Keratinocyte (primary cell): ENCODE measurements at regions not wholly inside any gene's neighbourhood (a gene's known extent, or its start where the extent isn't known, plus 50 kb on each side); places are given as distances from the start of the nearest gene placed in this dataset.

ENCODE experiments used
- DNase-seq: peaks from one replicate; pipeline ENCODE4 v3.0.0-alpha.2; 2011; ENCODE audit warnings: low read depth, missing footprints, low spot score
- FAIRE-seq: peaks from 2 replicates; lab custom pipeline; 2011; peaks lifted over from hg19 to GRCh38; lab: Jason Lieb, UNC
- H2AFZ ChIP-seq: 2 replicates; pipeline ENCODE4 v1.6.0; 2012; ENCODE audit warnings: low read length, control low read depth, inconsistent platforms; ENCODE audit not compliant: control insufficient read depth
- H3K27ac ChIP-seq: 2 replicates; pipeline ENCODE4 v1.5.1; 2011; ENCODE audit warnings: low read length; ENCODE audit not compliant: control insufficient read depth, insufficient read depth
- H3K27me3 ChIP-seq: 3 replicates; pipeline ENCODE4 v1.6.0; 2011; ENCODE audit warnings: low read length; ENCODE audit not compliant: control insufficient read depth, insufficient read depth; ENCODE audit errors: extremely low read depth
- H3K36me3 ChIP-seq, 2 experiments: 2 replicates in 1 of 2; 3 replicates in 1 of 2; pipeline ENCODE4 v1.5.1; 2011; ENCODE audit warnings: low read length in 2 of 2, mild to moderate bottlenecking in 1 of 2; ENCODE audit not compliant: control insufficient read depth in 2 of 2, insufficient read depth in 2 of 2; ENCODE audit errors: extremely low read depth in 1 of 2
- H3K4me1 ChIP-seq: 3 replicates; pipeline ENCODE4 v1.5.1; 2011; ENCODE audit warnings: low read length; ENCODE audit not compliant: control insufficient read depth, insufficient read depth; ENCODE audit errors: extremely low read depth
- H3K4me2 ChIP-seq: 3 replicates; pipeline ENCODE4 v1.6.0; 2011; ENCODE audit warnings: low read depth, low read length; ENCODE audit not compliant: control insufficient read depth, insufficient read depth; ENCODE audit errors: extremely low read depth
- H3K4me3 ChIP-seq, 3 experiments: fragments of 200-600 bp in 1 of 3; sonication (generic) in 1 of 3; 2 replicates in 2 of 3; 3 replicates in 1 of 3; pipeline ENCODE4 v1.5.1; 2011 to 2016; ENCODE audit warnings: low read length in 3 of 3, mild to moderate bottlenecking in 3 of 3, control low read depth in 2 of 3, inconsistent platforms in 1 of 3, low read depth in 1 of 3, mixed read lengths in 1 of 3, mixed run types in 1 of 3, moderate library complexity in 1 of 3; ENCODE audit not compliant: control insufficient read depth in 2 of 3, insufficient read depth in 2 of 3; ENCODE audit errors: extremely low read depth in 1 of 3
- H3K79me2 ChIP-seq: 2 replicates; pipeline ENCODE4 v1.6.0; 2012; ENCODE audit warnings: low read length; ENCODE audit not compliant: control insufficient read depth, insufficient read depth
- H3K9ac ChIP-seq: 3 replicates; pipeline ENCODE4 v1.6.0; 2011; ENCODE audit warnings: low read length; ENCODE audit not compliant: control insufficient read depth, insufficient read depth; ENCODE audit errors: extremely low read depth
- H3K9me1 ChIP-seq: 3 replicates; pipeline ENCODE4 v1.6.0; 2011; ENCODE audit warnings: low read length; ENCODE audit not compliant: control insufficient read depth, insufficient read depth; ENCODE audit errors: extremely low read depth
- H3K9me3 ChIP-seq: 2 replicates; pipeline ENCODE4 v1.5.1; 2012; ENCODE audit warnings: low read depth, low read length; ENCODE audit not compliant: control insufficient read depth
- H4K20me1 ChIP-seq: 3 replicates; pipeline ENCODE4 v1.6.0; 2011; ENCODE audit warnings: low read length; ENCODE audit not compliant: control insufficient read depth, insufficient read depth; ENCODE audit errors: extremely low read depth
- CTCF ChIP-seq, 3 experiments: IDR thresholded peaks in 1 of 3; conservative IDR thresholded peaks in 1 of 3; optimal IDR thresholded peaks in 1 of 3; 2 replicates in 2 of 3; 3 replicates in 1 of 3; pipeline versions ENCODE3 to v1.5.1; 2011; ENCODE audit warnings: low read length in 3 of 3, mild to moderate bottlenecking in 3 of 3, moderate library complexity in 2 of 3, control low read depth in 1 of 3, inconsistent platforms in 1 of 3; ENCODE audit not compliant: insufficient read depth in 2 of 3; ENCODE audit errors: extremely low read depth in 1 of 3
- EZH2 ChIP-seq: IDR thresholded peaks from one replicate; pipeline ENCODE4 v1.6.1; 2012; ENCODE audit warnings: inconsistent platforms, mild to moderate bottlenecking, low read length, moderate library complexity
- dilution Hi-C: fragments of 300-500 bp; cut with MboI; formaldehyde crosslinking; loops from one replicate; pipeline ENCODE4 v1.7.0; 2020; ENCODE audit warnings: low sequenced_read_pairs; ENCODE audit not compliant: extremely low pct_ligation_motif_present

- no peak for DNase-seq
- H3K27me3 ChIP-seq: no peaks in the 10 kb centered on the region
- H3K4me3 ChIP-seq: no peak overlapping the region
- H4K20me1 ChIP-seq: no peaks in the 10 kb centered on the region
- no peak for FAIRE-seq
- peaks cover 2% of the 10 kb centered on the region for H3K9me3 ChIP-seq
- TF ChIP-seq CTCF (optimal IDR thresholded peaks at IDR 0.05 in 1 of 3, IDR thresholded peaks at IDR 0.05 in 1 of 3, conservative IDR thresholded peaks at IDR 0.05 in 1 of 3; ENCODE audit: extremely low read depth in 1 of 3, insufficient read depth in 2 of 3, low read length in 3 of 3) (no peak), EZH2 (no peak)
- H3K4me1 ChIP-seq: no peaks in the 10 kb centered on the region
- no peak overlapping the region for H3K4me2 ChIP-seq
- H2AFZ ChIP-seq: no peak overlapping the region
- H3K9me1 ChIP-seq: no peaks in the 10 kb centered on the region
- no peak overlapping the region for H3K27ac ChIP-seq
- H3K79me2 ChIP-seq: no peaks in the 10 kb centered on the region
- H3K9ac ChIP-seq: no peak overlapping the region
- dilution Hi-C loops: no loop called here
- no peaks in the 10 kb centered on the region for H3K36me3 ChIP-seq
Measured at GRCh38 chr10:64840341-64840740, 1319.1 kb downstream of the REEP3 start.

GRCh38 chr10:64846700-64847099 lies 1325.5 kb downstream of the REEP3 start:
- Histone ChIP-seq H3K4me3 (no peak overlapping the region), H3K27me3 (no peaks in the 10 kb centered on the region), H3K9me1 (no peaks in the 10 kb centered on the region), H3K36me3 (no peaks in the 10 kb centered on the region), H3K9ac (no peak overlapping the region), H3K79me2 (no peaks in the 10 kb centered on the region), H3K9me3 (no peaks in the 10 kb centered on the region), H4K20me1 (no peaks in the 10 kb centered on the region), H2AFZ (no peak overlapping the region), H3K4me1 (no peaks in the 10 kb centered on the region), H3K27ac (no peak overlapping the region), H3K4me2 (no peak overlapping the region)
- dilution Hi-C loops: no loop called here
- no peak for FAIRE-seq
- no peak for DNase-seq
- TF ChIP-seq CTCF (optimal IDR thresholded peaks at IDR 0.05 in 1 of 3, IDR thresholded peaks at IDR 0.05 in 1 of 3, conservative IDR thresholded peaks at IDR 0.05 in 1 of 3; ENCODE audit: extremely low read depth in 1 of 3, insufficient read depth in 2 of 3, low read length in 3 of 3) (no peak), EZH2 (no peak)
